H1 (cell line): ENCODE measurements at regions not wholly inside any gene's neighbourhood (a gene's known extent, or its start where the extent isn't known, plus 50 kb on each side); places are given as distances from the start of the nearest gene placed in this dataset.

Experiments
- CTCF ChIA-PET: fragments of 300-600 bp; sonication (Branson Sonifier 250); formaldehyde crosslinking; loops from one replicate; lab custom pipeline; 2021; ENCODE audit not compliant: partially characterized antibody; lab: Charles Lee
- POLR2A ChIA-PET: fragments of 300-600 bp; sonication (Branson Sonifier 250); formaldehyde crosslinking; loops from one replicate; lab custom pipeline; 2021; ENCODE audit warnings: inconsistent platforms; ENCODE audit not compliant: partially characterized antibody; lab: Charles Lee
- DNase-seq, 2 experiments: peaks; one replicate each; pipeline versions ENCODE4 v3.0.0 to v3.0.0-alpha.2; 2010 to 2022; ENCODE audit warnings: low spot score in 2 of 2, low read depth in 1 of 2, mixed read lengths in 1 of 2
- FAIRE-seq: peaks from 2 replicates; lab custom pipeline; 2011; peaks lifted over from hg19 to GRCh38; lab: Jason Lieb, UNC
- H2AFZ ChIP-seq: 2 replicates; pipeline ENCODE4 v1.8.1; 2012; ENCODE audit warnings: low read length, inconsistent platforms
- H2AK5ac ChIP-seq: 2 replicates; pipeline ENCODE4 v1.6.1; 2013; ENCODE audit warnings: low read depth, low read length
- H2BK120ac ChIP-seq: replicated peaks from 2 replicates; pipeline ENCODE3; 2013; ENCODE audit warnings: low read depth, low read length, inconsistent platforms
- H2BK12ac ChIP-seq: 2 replicates; pipeline ENCODE4 v1.6.1; 2013; ENCODE audit warnings: low read depth, low read length
- H2BK15ac ChIP-seq: 2 replicates; pipeline ENCODE4 v1.6.1; 2013; ENCODE audit warnings: low read length
- H2BK20ac ChIP-seq: 2 replicates; pipeline ENCODE4 v1.6.1; 2013; ENCODE audit warnings: low read length
- H2BK5ac ChIP-seq: 2 replicates; pipeline ENCODE4 v1.6.1; 2013; ENCODE audit warnings: low read depth, low read length
- H3K14ac ChIP-seq: 2 replicates; pipeline ENCODE4 v1.6.1; 2013; ENCODE audit warnings: inconsistent platforms; ENCODE audit not compliant: insufficient read length
- H3K18ac ChIP-seq: 2 replicates; pipeline ENCODE4 v1.6.1; 2013; ENCODE audit warnings: low read length; ENCODE audit errors: extremely low read depth
- H3K23ac ChIP-seq: 2 replicates; pipeline ENCODE4 v1.6.1; 2013; ENCODE audit warnings: inconsistent platforms; ENCODE audit not compliant: insufficient read length
- H3K23me2 ChIP-seq: 2 replicates; pipeline ENCODE4 v1.6.1; 2013; ENCODE audit warnings: low read depth, low read length
- H3K27ac ChIP-seq: 2 replicates; pipeline ENCODE4 v1.6.1; 2011; ENCODE audit warnings: low read depth, low read length, inconsistent platforms
- H3K27me3 ChIP-seq, 4 experiments: replicated peaks in 1 of 4; 1 replicate in 1 of 4; 2 replicates in 3 of 4; pipeline versions ENCODE4 v1.6.1 to v1.8.1; 2011 to 2013; ENCODE audit warnings: low read length in 3 of 4, mild to moderate bottlenecking in 3 of 4, inconsistent platforms in 2 of 4, mixed read lengths in 2 of 4, moderate library complexity in 1 of 4; ENCODE audit not compliant: control insufficient read depth in 3 of 4, insufficient read depth in 3 of 4; ENCODE audit errors: extremely low read depth in 1 of 4
- H3K36me3 ChIP-seq, 4 experiments: 2 replicates each; pipeline versions ENCODE4 v1.6.1 to v1.8.1; 2011 to 2013; ENCODE audit warnings: mild to moderate bottlenecking in 4 of 4, low read length in 3 of 4, moderate library complexity in 2 of 4, control low read depth in 1 of 4, inconsistent platforms in 1 of 4; ENCODE audit not compliant: insufficient read depth in 4 of 4, control insufficient read depth in 2 of 4
- H3K4ac ChIP-seq: replicated peaks from 2 replicates; pipeline ENCODE3; 2013; ENCODE audit warnings: low read length, low read depth, mixed read lengths, inconsistent platforms; ENCODE audit not compliant: insufficient read length
- H3K4me1 ChIP-seq, 4 experiments: replicated peaks in 1 of 4; 1 replicate in 1 of 4; 2 replicates in 3 of 4; pipeline versions ENCODE4 v1.6.1 to v1.8.1; 2011 to 2013; ENCODE audit warnings: low read length in 3 of 4, inconsistent platforms in 2 of 4, mixed read lengths in 1 of 4; ENCODE audit not compliant: insufficient read depth in 4 of 4, control insufficient read depth in 3 of 4
- H3K4me2 ChIP-seq, 2 experiments: 2 replicates each; pipeline versions ENCODE4 v1.6.1 to v1.8.1; 2011 to 2013; ENCODE audit warnings: low read depth in 2 of 2, low read length in 2 of 2, control low read depth in 1 of 2, inconsistent platforms in 1 of 2, mild to moderate bottlenecking in 1 of 2; ENCODE audit not compliant: insufficient read depth in 1 of 2
- H3K4me3 ChIP-seq, 4 experiments: fragments of 200-600, 300-600 bp in 1 of 4; sonication (generic), shearing (Covaris generic), sonication (Bioruptor Twin) in 1 of 4; 2 replicates each; pipeline versions ENCODE4 v1.5.1 to v1.8.1; 2011 to 2016; ENCODE audit warnings: low read length in 4 of 4, low read depth in 3 of 4, control low read depth in 2 of 4, inconsistent platforms in 2 of 4, mild to moderate bottlenecking in 2 of 4, mixed read lengths in 1 of 4, moderate library complexity in 1 of 4; ENCODE audit not compliant: insufficient read depth in 2 of 4; ENCODE audit errors: extremely low read depth in 1 of 4
- H3K56ac ChIP-seq: replicated peaks from 2 replicates; pipeline ENCODE3; 2013; ENCODE audit warnings: low read depth, mild to moderate bottlenecking, mixed read lengths, low read length, inconsistent platforms; ENCODE audit not compliant: insufficient read length
- H3K79me1 ChIP-seq: 2 replicates; pipeline ENCODE4 v1.6.1; 2013; ENCODE audit warnings: low read depth, low read length, control low read depth
- H3K79me2 ChIP-seq, 2 experiments: 2 replicates each; pipeline versions ENCODE4 v1.6.1 to v1.8.1; 2012 to 2013; ENCODE audit warnings: low read length in 2 of 2, mild to moderate bottlenecking in 2 of 2, inconsistent platforms in 1 of 2; ENCODE audit not compliant: insufficient read depth in 2 of 2, control insufficient read depth in 1 of 2
- H3K9ac ChIP-seq, 4 experiments: replicated peaks in 1 of 4; 1 replicate in 1 of 4; 2 replicates in 3 of 4; pipeline versions ENCODE4 v1.6.1 to v1.8.1; 2011 to 2013; ENCODE audit warnings: low read depth in 3 of 4, low read length in 3 of 4, control low read depth in 2 of 4, mild to moderate bottlenecking in 2 of 4, moderate library complexity in 2 of 4, inconsistent platforms in 1 of 4; ENCODE audit errors: extremely low read depth in 1 of 4
- H3K9me3 ChIP-seq, 2 experiments: 2 replicates each; pipeline versions ENCODE4 v1.6.1 to v1.8.1; 2012 to 2013; ENCODE audit warnings: mild to moderate bottlenecking in 2 of 2, moderate library complexity in 2 of 2, control low read depth in 1 of 2, inconsistent platforms in 1 of 2, low read depth in 1 of 2, low read length in 1 of 2, mixed read lengths in 1 of 2; ENCODE audit not compliant: insufficient read depth in 2 of 2
- H4K20me1 ChIP-seq, 2 experiments: replicated peaks in 1 of 2; 2 replicates each; pipeline versions ENCODE3 to v1.8.1; 2011 to 2013; ENCODE audit warnings: inconsistent platforms in 2 of 2, low read length in 2 of 2, mild to moderate bottlenecking in 1 of 2; ENCODE audit not compliant: insufficient read depth in 2 of 2, control insufficient read depth in 1 of 2
- H4K5ac ChIP-seq: 2 replicates; pipeline ENCODE4 v1.6.1; 2013; ENCODE audit warnings: low read length, low read depth, mixed read lengths, inconsistent platforms; ENCODE audit not compliant: insufficient read length
- H4K8ac ChIP-seq: 2 replicates; pipeline ENCODE4 v1.8.0; 2013; ENCODE audit warnings: mild to moderate bottlenecking, moderate library complexity, low read length, inconsistent platforms; ENCODE audit not compliant: insufficient read depth; ENCODE audit errors: extremely low read depth
- H4K91ac ChIP-seq: replicated peaks from 2 replicates; pipeline ENCODE3; 2013; ENCODE audit warnings: low read length, mixed read lengths, inconsistent platforms; ENCODE audit not compliant: insufficient read length
- PHF8 ChIP-seq: fragments of 200-600 bp; sonication (generic); conservative IDR thresholded peaks from 2 replicates; pipeline ENCODE4 v1.7.1; 2012; ENCODE audit warnings: low read depth, mild to moderate bottlenecking, inconsistent platforms, low read length, moderate library complexity
- WGBS, 2 experiments: shearing (Covaris generic) in 1 of 2; methylation state at CpG; one replicate each; pipeline versions ENCODE4 v1.1.6 to v1.1.7; 2013 to 2015; ENCODE audit warnings: low lambda C conversion rate in 2 of 2, mixed read lengths in 2 of 2, inconsistent platforms in 1 of 2, low coverage in 1 of 2, missing lambda C conversion rate in 1 of 2; ENCODE audit not compliant: insufficient replicate concordance in 2 of 2, insufficient coverage in 1 of 2, insufficient read length in 1 of 2; ENCODE audit errors: extremely low coverage in 1 of 2, missing lambda C conversion rate in 1 of 2; 5-methylcytosine and 5-hydroxymethylcytosine counted together

- Histone ChIP-seq H3K79me2 (no peaks in the 10 kb centered on the region), H3K18ac (no peak overlapping the region), H3K9ac (no peak overlapping the region), H3K4me1 (no peaks in the 10 kb centered on the region), H3K36me3 (no peaks in the 10 kb centered on the region), H2BK120ac (no peak overlapping the region), H3K79me1 (no peaks in the 10 kb centered on the region), H2AFZ (no peak overlapping the region), H3K14ac (no peak overlapping the region), H4K5ac (no peak overlapping the region), H2BK20ac (no peak overlapping the region), H3K23ac (no peak overlapping the region), H4K20me1 (no peaks in the 10 kb centered on the region), H2BK12ac (no peak overlapping the region), H3K23me2 (no peaks in the 10 kb centered on the region), H3K27me3 (no peaks in the 10 kb centered on the region), H3K9me3 (peaks cover 0 to 6% of the 10 kb centered on the region in 2 experiments; a peak in 1 of 4 replicates), H3K4me2 (no peak overlapping the region), H4K8ac (no peak overlapping the region), H4K91ac (no peak overlapping the region), H2BK15ac (no peak overlapping the region), H2AK5ac (no peak overlapping the region), H3K27ac (no peak overlapping the region), H3K4me3 (no peak overlapping the region), H3K56ac (no peak overlapping the region), H2BK5ac (no peak overlapping the region), H3K4ac (no peak overlapping the region)
- POLR2A ChIA-PET, result no interaction called here
- CTCF ChIA-PET, result interaction anchor here (1.4 kb wide), 1 partner anchor 60 kb away, joined by 3 read pairs; no protein-coding TSS in a partner anchor
- DNase-seq (no peak), FAIRE-seq (no peak)
- 97% methylated on average over 26 of the region's 27 CpGs; no CpG with 5 or more reads in 1 of the 2 experiments for WGBS, 2 experiments
- no peak for TF ChIP-seq PHF8
These were observed 1554.0 kb downstream of the KCNT2 start for GRCh38 chr1:195054217-195054687.
